Endothelial cell of umbilical vein (primary cell): ENCODE measurements at regions not wholly inside any gene's neighbourhood (a gene's known extent, or its start where the extent isn't known, plus 50 kb on each side); places are given as distances from the start of the nearest gene placed in this dataset.

Experiments
- BruUV-seq: library from RNA; stranded (reverse); fragments of 400-500 nt; replicated peaks from 2 replicates; lab custom pipeline; 2021; lab: Mats Ljungman, UMichigan
- CTCF ChIA-PET: fragments of 300-600, 350-600 bp; sonication (Branson Sonifier 250); formaldehyde crosslinking; loops from one replicate; lab custom pipeline; 2021; ENCODE audit warnings: antibody characterized with exemption, inconsistent platforms; lab: Charles Lee
- POLR2A ChIA-PET: fragments of 300-600, 350-600 bp; sonication (Branson Sonifier 250); formaldehyde crosslinking; loops from one replicate; lab custom pipeline; 2021; ENCODE audit warnings: antibody characterized with exemption, inconsistent platforms; lab: Charles Lee
- DNase-seq: peaks from one replicate; pipeline ENCODE4 v3.0.0-alpha.2; 2011; ENCODE audit warnings: low read depth, low spot score
- FAIRE-seq: peaks from 2 replicates; lab custom pipeline; 2011; peaks lifted over from hg19 to GRCh38; lab: Jason Lieb, UNC
- H2AFZ ChIP-seq: 2 replicates; pipeline ENCODE4 v1.6.0; 2012; ENCODE audit warnings: low read depth, low read length, control low read depth, inconsistent platforms
- H3K27ac ChIP-seq: 2 replicates; pipeline ENCODE4 v1.5.1; 2011; ENCODE audit warnings: low read depth, mild to moderate bottlenecking, control low read depth, low read length, moderate library complexity; ENCODE audit not compliant: insufficient read depth
- H3K27me3 ChIP-seq, 2 experiments: 2 replicates each; pipeline versions ENCODE4 v1.6.0 to v1.6.1; 2011; ENCODE audit warnings: low read length in 2 of 2, mixed read lengths in 1 of 2; ENCODE audit not compliant: control insufficient read depth in 2 of 2, insufficient read depth in 2 of 2
- H3K36me3 ChIP-seq, 2 experiments: 2 replicates in 1 of 2; 3 replicates in 1 of 2; pipeline ENCODE4 v1.5.1; 2011; ENCODE audit warnings: low read length in 2 of 2, mild to moderate bottlenecking in 1 of 2, moderate library complexity in 1 of 2; ENCODE audit not compliant: control insufficient read depth in 2 of 2, insufficient read depth in 2 of 2; ENCODE audit errors: extremely low read depth in 1 of 2
- H3K4me1 ChIP-seq: 3 replicates; pipeline ENCODE4 v1.5.1; 2011; ENCODE audit warnings: mild to moderate bottlenecking, low read length; ENCODE audit not compliant: control insufficient read depth, insufficient read depth; ENCODE audit errors: extremely low read depth
- H3K4me2 ChIP-seq: 2 replicates; pipeline ENCODE4 v1.6.1; 2011; ENCODE audit warnings: low read length, control low read depth, mixed read lengths; ENCODE audit not compliant: insufficient read depth
- H3K4me3 ChIP-seq, 3 experiments: fragments of 200-600 bp in 1 of 3; sonication (generic), shearing (Covaris generic) in 1 of 3; replicated peaks in 1 of 3; 2 replicates each; pipeline ENCODE4 v1.5.1; 2011 to 2016; ENCODE audit warnings: control low read depth in 3 of 3, low read length in 3 of 3, mild to moderate bottlenecking in 2 of 3, inconsistent platforms in 1 of 3, low read depth in 1 of 3, moderate library complexity in 1 of 3; ENCODE audit not compliant: insufficient read depth in 1 of 3
- H3K79me2 ChIP-seq: 2 replicates; pipeline ENCODE4 v1.6.0; 2012; ENCODE audit warnings: low read length, inconsistent platforms; ENCODE audit not compliant: control insufficient read depth, insufficient read depth
- H3K9ac ChIP-seq: replicated peaks from 2 replicates; pipeline ENCODE3; 2011; ENCODE audit warnings: low read length, control low read depth; ENCODE audit not compliant: insufficient read depth; ENCODE audit errors: extremely low read depth
- H3K9me1 ChIP-seq: replicated peaks from 3 replicates; pipeline ENCODE4 v1.6.0; 2011; ENCODE audit warnings: mild to moderate bottlenecking, low read length; ENCODE audit not compliant: control insufficient read depth, insufficient read depth; ENCODE audit errors: extremely low read depth
- H3K9me3 ChIP-seq: replicated peaks from 2 replicates; pipeline ENCODE4 v1.5.1; 2012; ENCODE audit warnings: low read length, inconsistent platforms; ENCODE audit not compliant: control insufficient read depth, insufficient read depth
- H4K20me1 ChIP-seq: replicated peaks from 2 replicates; pipeline ENCODE3; 2011; ENCODE audit warnings: mild to moderate bottlenecking, low read length; ENCODE audit not compliant: control insufficient read depth, insufficient read depth; ENCODE audit errors: extremely low read depth
- CTCF ChIP-seq, 2 donors: IDR thresholded peaks; 1 replicate in 1 of 2; 2 replicates in 1 of 2; pipeline ENCODE4 v1.5.1; 2011; ENCODE audit warnings: low read length in 2 of 2, mild to moderate bottlenecking in 2 of 2, moderate library complexity in 2 of 2, control low read depth in 1 of 2, inconsistent platforms in 1 of 2, low read depth in 1 of 2; ENCODE audit not compliant: insufficient read depth in 1 of 2; ENCODE audit errors: extremely low read depth in 1 of 2
- EZH2 ChIP-seq: IDR thresholded peaks from 2 replicates; pipeline ENCODE4 v1.6.1; 2012; ENCODE audit warnings: borderline replicate concordance, low read depth, mild to moderate bottlenecking, moderate library complexity, low read length, inconsistent platforms; ENCODE audit not compliant: severe bottlenecking
- JUN ChIP-seq: IDR thresholded peaks from 2 replicates; pipeline ENCODE4 v1.6.1; 2011; ENCODE audit warnings: borderline replicate concordance, low read depth; ENCODE audit not compliant: insufficient read length, insufficient read depth
- MYC ChIP-seq: IDR thresholded peaks from one replicate; pipeline ENCODE4 v1.6.1; 2011; ENCODE audit warnings: mild to moderate bottlenecking, low read depth, low read length
- POLR2A ChIP-seq: IDR thresholded peaks from 2 replicates; pipeline ENCODE4 v1.6.1; 2012; ENCODE audit warnings: low read depth, mild to moderate bottlenecking, control low read depth, low read length
- POLR2AphosphoS5 ChIP-seq: IDR thresholded peaks from 2 replicates; pipeline ENCODE4 v1.6.1; 2012; ENCODE audit warnings: low read depth, mild to moderate bottlenecking, control low read depth, low read length, moderate library complexity; ENCODE audit not compliant: insufficient read depth
- dilution Hi-C: fragments of 300-500 bp; cut with MboI; formaldehyde crosslinking; loops from one replicate; pipeline ENCODE4 v1.15.0; 2019; ENCODE audit warnings: low sequenced_read_pairs; ENCODE audit not compliant: extremely low pct_ligation_motif_present
- intact Hi-C: fragments of 100-400 bp; cut with micrococcal nuclease; formaldehyde crosslinking; loops from one replicate; pipeline ENCODE4 v1.10.0; 2022
- TF ChIP-seq, protein P1 (sequence below): IDR thresholded peaks from 2 replicates; pipeline ENCODE4 v1.6.1; 2011; ENCODE audit not compliant: insufficient read depth, insufficient read length

GRCh38 chr2:63658176-63658968 lies 69.6 kb downstream of the MDH1 start:
- Histone ChIP-seq H3K9ac (no peak overlapping the region), H3K79me2 (no peaks in the 10 kb centered on the region), H3K27me3 (peaks cover 0 to 2% of the 10 kb centered on the region in 2 experiments), H4K20me1 (no peaks in the 10 kb centered on the region), H3K4me3 (no peak overlapping the region), H3K27ac (no peak overlapping the region), H3K9me1 (no peaks in the 10 kb centered on the region), H3K9me3 (no peaks in the 10 kb centered on the region), H3K4me1 (no peaks in the 10 kb centered on the region), H2AFZ (no peak overlapping the region), H3K4me2 (no peak overlapping the region), H3K36me3 (no peaks in the 10 kb centered on the region)
- POLR2A ChIA-PET, result no interaction called here
- dilution Hi-C loops (no loop called here), intact Hi-C loops (no loop called here)
- FAIRE-seq (peak; percentile 26), DNase-seq (peak; percentile 80)
- no peak for TF ChIP-seq MYC
- TF ChIP-seq JUN, result no peak
- no peak for TF ChIP-seq CTCF (IDR thresholded peaks at IDR 0.05; ENCODE audit: extremely low read depth in 1 of 2, insufficient read depth in 1 of 2, low read depth in 1 of 2, low read length in 2 of 2)
- TF ChIP-seq POLR2AphosphoS5, result no peak
- TF ChIP-seq POLR2A, result no peak
- no peak for TF ChIP-seq EZH2
- TF ChIP-seq, protein P1, sequence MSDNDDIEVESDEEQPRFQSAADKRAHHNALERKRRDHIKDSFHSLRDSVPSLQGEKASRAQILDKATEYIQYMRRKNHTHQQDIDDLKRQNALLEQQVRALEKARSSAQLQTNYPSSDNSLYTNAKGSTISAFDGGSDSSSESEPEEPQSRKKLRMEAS, result no peak
- CTCF ChIA-PET, result interaction anchor here (0.9 to 1.9 kb wide), 4 partner anchors 11 to 203 kb away, joined by 3 to 7 read pairs (median 4); no protein-coding TSS in a partner anchor
- no TSS peak for BruUV-seq
